Stimulated activated CD4-positive, alpha-beta T cell treated with anti-CD3 and anti-CD28 coated beads, Interleukin-15, amount 100 ng/mL, for 48 hours (primary cell): ENCODE measurements at regions not wholly inside any gene's neighbourhood (a gene's known extent, or its start where the extent isn't known, plus 50 kb on each side); places are given as distances from the start of the nearest gene placed in this dataset.
"Not testable (repeated sequence)": the region's sequence is repeated elsewhere in the genome, so short reads cannot be mapped to it uniquely, and the experiment has no call there.

Experiments
- DNase-seq, 2 donors: peaks; one replicate each; pipeline ENCODE4 v3.0.0-alpha.2; 2020; ENCODE audit warnings: low read depth in 2 of 2

- DNase-seq: no peak
Measured at GRCh38 chr10:60615541-60615940, 162.7 kb upstream of the CDK1 start.

- no peak for DNase-seq
Measured at GRCh38 chr10:60614363-60614762, 163.9 kb upstream of the CDK1 start.

- no peak for DNase-seq
Measured at GRCh38 chr10:60613434-60613833, 164.8 kb upstream of the CDK1 start.

GRCh38 chr10:60611291-60611747, 167.0 kb upstream of the CDK1 start:
- DNase-seq: peak in 1 of 2 donors; percentile 10

GRCh38 chr10:60607372-60607771, 170.9 kb upstream of the CDK1 start:
- DNase-seq: no peak

- no peak for DNase-seq
Measured at GRCh38 chr10:60606343-60607080, 171.8 kb upstream of the CDK1 start.

GRCh38 chr10:60605476-60605875, 172.8 kb upstream of the CDK1 start:
- no peak for DNase-seq

GRCh38 chr10:60604342-60604741, 173.9 kb upstream of the CDK1 start:
- no peak for DNase-seq

GRCh38 chr10:60597513-60597912, 180.8 kb upstream of the CDK1 start:
- DNase-seq: no peak

GRCh38 chr10:60595852-60596251, 182.4 kb upstream of the CDK1 start:
- DNase-seq: no peak

GRCh38 chr10:60594476-60595051, 183.7 kb upstream of the CDK1 start:
- DNase-seq: no peak

GRCh38 chr10:60591119-60591518, 187.2 kb upstream of the CDK1 start:
- DNase-seq: no peak

GRCh38 chr10:60589376-60589775, 188.9 kb upstream of the CDK1 start:
- DNase-seq: no peak

GRCh38 chr10:60581782-60582181, 192.1 kb upstream of the ANK3 start:
- DNase-seq: not testable (repeated sequence)

GRCh38 chr10:60578217-60578616, 188.5 kb upstream of the ANK3 start:
- DNase-seq: no peak

GRCh38 chr10:60576130-60577069, 186.7 kb upstream of the ANK3 start:
- no peak for DNase-seq

GRCh38 chr10:60575105-60575504, 185.4 kb upstream of the ANK3 start:
- DNase-seq: no peak

- no peak for DNase-seq
Measured at GRCh38 chr10:60574388-60574787, 184.7 kb upstream of the ANK3 start.

GRCh38 chr10:60573336-60573735, 183.7 kb upstream of the ANK3 start:
- DNase-seq: peak; percentile 41 to 46

- DNase-seq: peak in 1 of 2 donors; percentile 22
Measured at GRCh38 chr10:60572511-60573194, 183.0 kb upstream of the ANK3 start.

- no peak for DNase-seq
Measured at GRCh38 chr10:60570896-60571295, 181.2 kb upstream of the ANK3 start.
